BLaER1 treated with 17β-estradiol and CSF1 and Interleukin-3, amounts not matched to agents 10 nM and 100 nM (cell line): ENCODE measurements at regions not wholly inside any gene's neighbourhood (a gene's known extent, or its start where the extent isn't known, plus 50 kb on each side); places are given as distances from the start of the nearest gene placed in this dataset.
"Not testable (repeated sequence)": the region's sequence is repeated elsewhere in the genome, so short reads cannot be mapped to it uniquely, and the experiment has no call there.

Source experiments
- H3K27ac ChIP-seq, 11 experiments: shearing (Covaris generic); formaldehyde crosslinking; 2 replicates each; pipeline ENCODE4 v1.8.1; 2022
- H3K27me3 ChIP-seq, 11 experiments: shearing (Covaris generic); formaldehyde crosslinking; 2 replicates each; pipeline ENCODE4 v1.8.1; 2022
- H3K36me3 ChIP-seq, 11 experiments: shearing (Covaris generic); formaldehyde crosslinking; 2 replicates each; pipeline ENCODE4 v1.8.1; 2022
- H3K4me1 ChIP-seq, 10 experiments: shearing (Covaris generic); formaldehyde crosslinking; 2 replicates each; pipeline ENCODE4 v1.8.1; 2022
- H3K4me2 ChIP-seq, 11 experiments: shearing (Covaris generic); formaldehyde crosslinking; 2 replicates each; pipeline ENCODE4 v1.8.1; 2022
- H3K4me3 ChIP-seq, 10 experiments: shearing (Covaris generic); formaldehyde crosslinking; 2 replicates each; pipeline ENCODE4 v1.8.1; 2022
- H3K9ac ChIP-seq, 11 experiments: shearing (Covaris generic); formaldehyde crosslinking; 2 replicates each; pipeline ENCODE4 v1.8.1; 2022
- H3K9me3 ChIP-seq, 11 experiments: shearing (Covaris generic); formaldehyde crosslinking; replicated peaks in 1 of 11; 2 replicates each; pipeline ENCODE4 v1.8.1; 2022
- H4K20me1 ChIP-seq, 11 experiments: shearing (Covaris generic); formaldehyde crosslinking; 2 replicates each; pipeline ENCODE4 v1.8.1; 2022

DNA sequence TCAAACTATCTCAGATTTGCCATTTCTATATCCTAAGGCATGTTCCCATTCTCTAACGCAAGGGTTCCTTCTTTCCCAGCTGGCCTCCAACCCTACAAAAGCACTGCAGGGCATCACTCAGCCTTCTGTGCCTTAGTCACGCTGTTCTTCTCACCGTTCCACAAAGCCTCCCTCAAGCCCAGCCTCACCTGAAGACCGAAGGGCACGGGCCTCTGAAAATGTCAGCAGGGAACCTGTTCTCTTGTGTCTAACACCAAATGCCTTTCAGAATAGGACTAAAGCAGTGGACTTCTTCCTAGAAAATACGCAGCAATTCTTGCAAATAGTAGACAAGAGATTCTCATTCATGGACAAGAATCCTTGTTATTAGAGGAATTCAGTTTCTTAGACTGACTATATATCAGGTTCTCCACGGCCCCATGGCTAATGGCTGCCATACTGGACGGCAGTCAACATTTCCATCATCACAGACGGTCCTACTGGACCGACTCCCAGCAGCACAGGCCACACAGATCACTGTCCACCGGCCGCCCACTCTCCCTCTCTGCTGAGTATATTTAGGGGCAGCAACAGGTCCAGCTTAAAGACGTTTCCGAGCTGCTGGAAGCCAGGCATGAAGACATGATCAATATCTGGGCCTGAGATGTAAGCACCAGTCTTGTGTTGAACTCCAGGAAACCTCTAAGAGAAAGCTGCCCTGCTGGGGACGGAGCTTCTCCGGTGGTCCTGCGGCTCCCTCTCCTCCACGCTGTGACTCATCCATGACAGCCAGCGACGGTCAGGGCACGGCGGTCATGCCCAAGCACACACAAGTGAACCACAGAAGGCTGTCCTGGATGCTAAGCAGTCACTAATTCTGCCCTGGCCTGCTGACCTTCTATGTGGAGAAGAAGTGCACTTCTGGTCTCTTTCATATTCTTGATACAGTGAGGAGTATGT, 61.8 kb upstream of the TNK2 start:
- H3K27ac ChIP-seq, H3K4me3 ChIP-seq, H3K27me3 ChIP-seq, H3K4me2 ChIP-seq, H3K9ac ChIP-seq: not testable (repeated sequence)
- peaks cover 0 to 11% (median 0%) of the 10 kb centered on the region in 11 experiments; a peak in 3 of 22 replicates for H4K20me1 ChIP-seq
- peaks cover 0 to 21% (median 9%) of the 10 kb centered on the region in 10 experiments; a peak in 11 of 20 replicates for H3K4me1 ChIP-seq
- H3K9me3 ChIP-seq: peaks cover 0 to 25% (median 17%) of the 10 kb centered on the region in 11 experiments; a peak in 17 of 22 replicates
- peaks cover 53 to 77% (median 61%) of the 10 kb centered on the region in 11 experiments for H3K36me3 ChIP-seq

DNA sequence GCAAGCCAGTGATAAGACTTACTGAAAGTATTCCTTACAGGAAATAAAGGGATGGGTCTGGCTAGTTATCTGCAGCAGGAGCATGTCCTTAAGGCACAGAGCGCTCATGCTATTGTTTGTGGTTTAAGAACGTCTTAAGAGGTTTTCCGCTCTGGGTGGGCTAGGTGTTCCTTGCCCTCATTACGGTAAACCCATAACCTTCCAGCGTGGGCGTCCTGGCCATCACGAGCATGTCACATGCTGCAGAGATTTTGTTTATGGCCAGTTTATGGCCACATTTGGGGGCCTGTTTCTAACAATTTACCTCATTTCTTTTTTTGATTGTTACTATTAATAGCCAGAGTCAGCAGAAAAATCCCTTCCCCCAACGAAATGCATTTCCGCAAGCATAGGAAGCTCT, 61.0 kb upstream of the TNK2 start:
- H3K27me3 ChIP-seq, H3K9ac ChIP-seq, H3K4me3 ChIP-seq, H3K4me2 ChIP-seq, H3K27ac ChIP-seq: not testable (repeated sequence)
- peaks cover 0 to 26% (median 9%) of the 10 kb centered on the region in 10 experiments; a peak in 11 of 20 replicates for H3K4me1 ChIP-seq
- peaks cover 59 to 77% (median 63%) of the 10 kb centered on the region in 11 experiments for H3K36me3 ChIP-seq
- peaks cover 0 to 11% (median 0%) of the 10 kb centered on the region in 11 experiments; a peak in 4 of 22 replicates for H4K20me1 ChIP-seq
- peaks cover 0 to 25% (median 17%) of the 10 kb centered on the region in 11 experiments; a peak in 17 of 22 replicates for H3K9me3 ChIP-seq

DNA sequence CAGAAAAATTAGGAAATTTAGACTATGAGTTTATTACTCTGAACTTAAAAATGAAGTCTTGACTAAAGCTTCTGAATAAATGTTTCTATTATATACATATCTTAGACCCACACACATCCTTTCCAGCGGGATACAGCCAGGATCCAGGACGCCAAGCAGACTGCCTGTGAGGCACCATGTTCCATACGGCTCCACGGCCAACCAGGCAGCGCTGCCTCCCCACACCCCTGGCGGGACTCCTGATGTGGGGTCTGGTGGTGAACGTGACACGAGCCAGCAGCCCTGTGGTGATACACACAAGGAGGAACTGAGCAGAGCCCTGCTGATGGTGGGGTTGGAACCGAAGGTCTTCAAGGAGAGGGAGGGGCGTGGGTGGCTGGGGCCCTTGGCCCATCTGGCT, 59.8 kb upstream of the TNK2 start:
- not testable (repeated sequence) for H3K27ac ChIP-seq, H3K4me2 ChIP-seq, H3K9ac ChIP-seq, H3K4me3 ChIP-seq, H3K27me3 ChIP-seq
- peaks cover 0 to 26% (median 9%) of the 10 kb centered on the region in 10 experiments; a peak in 11 of 20 replicates for H3K4me1 ChIP-seq
- peaks cover 55 to 76% (median 61%) of the 10 kb centered on the region in 11 experiments for H3K36me3 ChIP-seq
- peaks cover 0 to 25% (median 17%) of the 10 kb centered on the region in 11 experiments; a peak in 17 of 22 replicates for H3K9me3 ChIP-seq
- H4K20me1 ChIP-seq: peaks cover 0 to 11% (median 0%) of the 10 kb centered on the region in 11 experiments; a peak in 4 of 22 replicates

DNA sequence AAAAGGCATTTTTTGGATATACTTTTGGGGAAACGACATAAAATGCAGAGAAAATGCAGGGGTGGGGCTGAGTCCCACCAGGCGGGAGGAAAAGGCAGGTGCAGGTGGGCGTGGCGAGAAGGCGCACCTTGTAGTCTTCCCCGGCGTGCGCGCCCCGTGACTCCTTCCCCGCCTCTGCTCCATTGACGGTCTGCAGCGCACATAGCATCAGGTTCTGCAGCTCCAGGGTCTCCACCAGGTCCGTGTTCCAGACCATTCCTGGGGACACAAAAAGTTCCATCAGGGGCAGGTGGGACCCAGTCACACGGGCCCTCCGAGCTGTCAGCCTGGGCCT, 59.0 kb upstream of the TNK2 start:
- H3K9me3 ChIP-seq: peaks cover 0 to 25% (median 21%) of the 10 kb centered on the region in 11 experiments; a peak in 18 of 22 replicates
- H3K27me3 ChIP-seq: not testable (repeated sequence)

DNA sequence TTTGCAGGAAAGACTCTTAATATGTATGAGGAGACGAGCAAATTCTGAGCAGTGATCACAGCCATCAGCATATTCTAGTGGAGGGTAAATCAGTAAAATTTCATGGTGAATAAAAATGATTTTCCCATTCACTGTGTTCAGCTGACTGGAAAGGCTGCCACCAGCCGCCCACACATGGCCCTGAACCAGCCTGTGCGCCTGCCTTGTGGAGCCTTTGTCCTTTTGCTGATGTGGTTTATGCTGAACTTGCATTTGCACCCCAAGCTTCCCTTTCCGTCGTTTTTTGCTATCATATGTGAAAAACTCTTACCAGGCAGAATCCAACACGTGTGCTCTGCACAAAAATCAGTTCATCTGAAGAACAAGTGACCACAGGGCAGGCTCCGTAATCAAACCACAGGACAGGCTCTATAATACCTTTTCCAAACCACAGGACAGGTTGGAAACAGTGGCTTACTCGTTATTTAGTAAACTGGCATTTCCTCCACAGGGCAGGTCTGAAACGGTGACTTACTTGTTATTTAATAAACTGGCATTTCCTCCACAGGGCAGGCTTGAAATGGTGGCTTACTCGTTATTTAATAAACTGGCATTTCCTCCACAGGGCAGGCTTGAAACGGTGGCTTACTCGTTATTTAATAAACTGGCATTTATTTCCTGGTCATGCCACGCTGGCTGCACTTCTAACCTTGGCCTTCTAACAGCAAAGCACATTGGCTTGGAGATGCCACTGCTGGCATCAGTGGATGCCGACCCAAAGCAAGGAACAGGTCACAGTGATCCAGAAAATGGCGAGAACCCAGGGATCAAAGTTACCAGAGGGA, 58.4 kb upstream of the TNK2 start:
- Histone ChIP-seq H3K27ac (peak overlapping the region in 2 of 11 experiments; percentile 51 to 54; a peak in 1 of 22 replicates), H3K4me2 (peak overlapping the region in 5 of 11 experiments; percentile 32 to 74 (median 55); a peak in 7 of 22 replicates), H3K9me3 (peaks cover 0 to 29% (median 24%) of the 10 kb centered on the region in 11 experiments; a peak in 18 of 22 replicates), H3K36me3 (peaks cover 61 to 78% (median 68%) of the 10 kb centered on the region in 11 experiments), H3K4me1 (peaks cover 0 to 26% (median 9%) of the 10 kb centered on the region in 10 experiments; a peak in 11 of 20 replicates), H4K20me1 (peaks cover 0 to 11% (median 0%) of the 10 kb centered on the region in 11 experiments; a peak in 4 of 22 replicates)
- not testable (repeated sequence) for H3K4me3 ChIP-seq, H3K27me3 ChIP-seq, H3K9ac ChIP-seq

More for the DNA sequence above, 59.0 kb upstream of the TNK2 start:
- not testable (repeated sequence) for H3K27ac ChIP-seq, H3K4me2 ChIP-seq, H3K9ac ChIP-seq, H3K4me3 ChIP-seq
- H4K20me1 ChIP-seq: peaks cover 0 to 11% (median 0%) of the 10 kb centered on the region in 11 experiments; a peak in 4 of 22 replicates
- H3K4me1 ChIP-seq: peaks cover 0 to 26% (median 9%) of the 10 kb centered on the region in 10 experiments; a peak in 11 of 20 replicates
- peaks cover 61 to 78% (median 68%) of the 10 kb centered on the region in 11 experiments for H3K36me3 ChIP-seq

DNA sequence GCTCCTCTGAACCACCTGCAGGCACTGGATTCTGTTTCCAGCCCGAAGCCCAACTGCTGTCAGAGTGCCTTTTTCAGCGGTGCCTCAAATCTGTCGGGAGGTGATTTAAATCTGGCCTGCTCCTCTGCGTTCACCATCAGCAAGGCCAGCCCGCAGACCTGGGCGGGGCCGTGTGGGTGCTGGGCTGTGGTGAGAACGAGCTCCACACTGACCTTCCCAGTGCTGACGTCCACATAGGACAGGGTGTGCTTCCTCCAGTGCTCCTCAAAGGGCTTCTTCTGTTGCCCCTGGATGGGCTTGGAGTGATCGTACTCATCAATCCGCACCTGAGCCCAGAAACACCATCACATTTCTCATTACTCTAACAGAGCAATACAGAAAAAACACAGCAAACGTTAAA, 56.9 kb upstream of the TNK2 start:
- peak overlapping the region in 3 of 11 experiments; percentile 55 to 77 (median 74); a peak in 3 of 22 replicates for H3K4me2 ChIP-seq
- H4K20me1 ChIP-seq: peaks cover 0 to 14% (median 0%) of the 10 kb centered on the region in 11 experiments; a peak in 5 of 22 replicates
- not testable (repeated sequence) for H3K27ac ChIP-seq, H3K4me3 ChIP-seq, H3K27me3 ChIP-seq, H3K9ac ChIP-seq
- H3K4me1 ChIP-seq: peaks cover 0 to 26% (median 9%) of the 10 kb centered on the region in 10 experiments; a peak in 12 of 20 replicates
- H3K36me3 ChIP-seq: peaks cover 49 to 76% (median 61%) of the 10 kb centered on the region in 11 experiments
- H3K9me3 ChIP-seq: peaks cover 0 to 26% (median 14%) of the 10 kb centered on the region in 11 experiments; a peak in 18 of 22 replicates

DNA sequence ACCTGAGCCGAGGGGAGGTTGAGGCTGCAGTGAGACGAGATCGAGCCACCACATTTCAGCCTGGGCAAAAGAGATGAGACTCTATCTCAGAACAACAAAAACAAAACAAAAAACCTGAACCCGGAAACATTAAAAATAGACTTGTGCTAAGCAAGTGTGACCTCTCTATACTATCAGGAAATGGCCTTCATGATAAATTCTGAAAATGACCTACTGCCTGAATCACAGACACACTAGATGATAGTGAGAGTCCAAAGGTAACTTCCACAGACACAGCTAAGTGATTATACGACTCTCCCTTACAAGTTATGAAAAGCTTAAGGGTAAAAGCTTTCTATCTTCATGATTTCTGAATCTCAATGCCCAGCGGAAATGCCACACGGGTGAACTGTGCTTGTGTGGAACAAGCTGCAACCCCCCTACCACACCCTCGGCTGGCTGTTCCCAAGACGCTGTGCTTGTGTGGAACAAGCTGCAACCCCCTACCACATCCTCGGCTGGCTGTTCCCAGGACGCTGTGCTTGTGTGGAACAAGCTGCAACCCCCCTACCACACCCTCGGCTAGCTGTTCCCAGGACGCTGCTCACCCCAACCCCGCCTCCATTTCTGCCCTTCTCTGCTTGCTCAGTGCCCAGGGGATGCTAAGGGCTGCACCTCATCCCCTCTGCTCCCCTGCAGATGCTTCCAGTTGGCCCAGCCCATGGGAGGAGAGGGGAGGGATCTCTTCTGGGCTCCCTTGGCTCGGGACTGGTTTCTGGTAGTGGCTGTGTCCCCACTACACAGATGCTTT, 56.2 kb upstream of the TNK2 start:
- not testable (repeated sequence) for H3K27ac ChIP-seq, H3K9ac ChIP-seq
- H3K36me3 ChIP-seq: peaks cover 42 to 72% (median 57%) of the 10 kb centered on the region in 11 experiments

DNA sequence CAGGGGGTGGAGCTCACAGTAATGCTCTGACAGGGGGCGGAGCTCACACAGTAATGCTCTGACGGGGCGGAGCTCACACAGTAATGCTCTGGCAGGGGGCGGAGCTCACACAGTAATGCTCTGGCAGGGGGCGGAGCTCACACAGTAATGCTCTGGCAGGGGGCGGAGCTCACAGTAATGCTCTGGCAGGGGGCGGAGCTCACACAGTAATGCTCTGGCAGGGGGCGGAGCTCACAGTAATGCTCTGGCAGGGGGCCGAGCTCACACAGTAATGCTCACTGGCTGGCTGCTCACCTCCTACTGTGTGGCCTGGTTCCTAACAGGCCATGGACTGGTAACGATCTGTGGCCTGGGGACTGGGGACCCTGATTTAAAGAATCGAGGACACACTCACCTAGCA, 53.9 kb upstream of the TNK2 start:
- Histone ChIP-seq H3K4me1 (peaks cover 10 to 26% (median 22%) of the 10 kb centered on the region in 10 experiments), H4K20me1 (peaks cover 0 to 14% (median 0%) of the 10 kb centered on the region in 11 experiments; a peak in 4 of 22 replicates), H3K36me3 (peaks cover 29 to 67% (median 52%) of the 10 kb centered on the region in 11 experiments), H3K9me3 (peaks cover 0 to 18% (median 5%) of the 10 kb centered on the region in 11 experiments; a peak in 12 of 22 replicates)
- not testable (repeated sequence) for H3K4me3 ChIP-seq, H3K4me2 ChIP-seq, H3K27ac ChIP-seq, H3K27me3 ChIP-seq, H3K9ac ChIP-seq

More for the DNA sequence above, 56.2 kb upstream of the TNK2 start:
- H3K4me3 ChIP-seq, H3K4me2 ChIP-seq, H3K27me3 ChIP-seq: not testable (repeated sequence)
- Histone ChIP-seq H3K4me1 (peaks cover 0 to 26% (median 9%) of the 10 kb centered on the region in 10 experiments; a peak in 12 of 20 replicates), H4K20me1 (peaks cover 0 to 11% (median 0%) of the 10 kb centered on the region in 11 experiments; a peak in 3 of 22 replicates), H3K9me3 (peaks cover 0 to 19% (median 7%) of the 10 kb centered on the region in 11 experiments; a peak in 14 of 22 replicates)

DNA sequence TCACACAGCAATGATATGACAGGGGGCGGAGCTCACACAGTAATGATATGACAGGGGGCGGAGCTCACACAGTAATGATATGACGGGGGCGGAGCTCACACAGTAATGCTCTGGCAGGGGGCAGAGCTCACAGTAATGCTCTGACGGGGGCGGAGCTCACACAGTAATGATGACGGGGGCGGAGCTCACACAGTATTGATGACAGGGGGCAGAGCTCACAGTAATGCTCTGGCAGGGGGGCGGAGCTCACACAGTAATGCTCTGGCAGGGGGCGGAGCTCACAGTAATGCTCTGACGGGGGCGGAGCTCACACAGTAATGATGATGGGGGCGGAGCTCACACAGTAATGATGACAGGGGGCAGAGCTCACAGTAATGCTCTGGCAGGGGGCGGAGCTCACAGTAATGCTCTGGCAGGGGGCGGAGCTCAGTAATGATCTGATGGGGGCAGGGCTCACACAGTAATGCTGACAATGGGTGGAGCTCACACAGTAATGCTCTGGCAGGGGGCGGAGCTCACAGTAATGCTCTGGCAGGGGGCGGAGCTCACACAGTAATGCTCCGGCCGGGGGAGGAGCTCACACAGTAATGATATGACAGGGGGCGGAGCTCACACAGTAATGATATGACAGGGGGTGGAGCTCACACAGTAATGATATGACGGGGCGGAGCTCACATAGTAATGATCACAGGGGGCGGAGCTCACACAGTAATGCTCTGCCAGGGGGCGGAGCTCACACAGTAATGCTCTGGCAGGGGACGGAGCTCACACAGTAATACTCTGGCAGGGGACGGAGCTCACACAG, 52.8 kb upstream of the TNK2 start:
- H3K9ac ChIP-seq, H3K27me3 ChIP-seq, H3K4me2 ChIP-seq, H3K4me3 ChIP-seq, H3K27ac ChIP-seq: not testable (repeated sequence)
- H3K9me3 ChIP-seq: peaks cover 0 to 18% (median 5%) of the 10 kb centered on the region in 11 experiments; a peak in 12 of 22 replicates
- peaks cover 10 to 34% (median 23%) of the 10 kb centered on the region in 10 experiments for H3K4me1 ChIP-seq
- H3K36me3 ChIP-seq: peaks cover 29 to 69% (median 53%) of the 10 kb centered on the region in 11 experiments
- peaks cover 0 to 14% (median 0%) of the 10 kb centered on the region in 11 experiments; a peak in 4 of 22 replicates for H4K20me1 ChIP-seq

DNA sequence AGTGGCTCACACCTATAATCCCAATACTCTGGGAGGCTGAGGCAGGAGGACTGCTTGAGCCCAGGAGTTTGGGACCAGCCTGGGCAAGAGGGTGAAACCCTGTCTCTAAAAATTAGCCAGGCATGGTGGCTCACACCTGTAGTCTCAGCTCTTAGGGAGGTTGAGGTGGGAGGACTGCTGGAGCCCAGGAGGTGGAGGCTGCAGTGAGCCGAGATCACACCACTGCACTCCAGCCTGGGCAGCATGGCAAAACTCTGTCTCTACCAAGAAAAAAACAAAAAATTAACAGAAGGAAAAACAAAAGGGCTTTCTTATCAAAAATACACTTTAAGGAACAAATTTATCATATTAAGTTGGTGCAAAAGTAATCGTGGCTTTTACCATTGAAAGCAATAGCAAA, 51.8 kb upstream of the TNK2 start:
- Histone ChIP-seq H3K9me3 (peaks cover 0 to 18% (median 5%) of the 10 kb centered on the region in 11 experiments; a peak in 12 of 22 replicates), H3K4me1 (peaks cover 10 to 35% (median 17%) of the 10 kb centered on the region in 10 experiments), H3K36me3 (peaks cover 20 to 59% (median 44%) of the 10 kb centered on the region in 11 experiments), H4K20me1 (peaks cover 0 to 14% (median 0%) of the 10 kb centered on the region in 11 experiments; a peak in 4 of 22 replicates)
- H3K27me3 ChIP-seq, H3K4me3 ChIP-seq, H3K4me2 ChIP-seq, H3K27ac ChIP-seq, H3K9ac ChIP-seq: not testable (repeated sequence)
